SJSA1 (cell line): ENCODE measurements at regions not wholly inside any gene's neighbourhood (a gene's known extent, or its start where the extent isn't known, plus 50 kb on each side); places are given as distances from the start of the nearest gene placed in this dataset.
"Not testable (repeated sequence)": the region's sequence is repeated elsewhere in the genome, so short reads cannot be mapped to it uniquely, and the experiment has no call there.

ENCODE experiments used
- DNase-seq, 2 experiments: peaks; one replicate each; pipeline ENCODE4 v3.0.0-alpha.2; 2015 to 2020; ENCODE audit warnings: low spot score in 2 of 2, low read depth in 1 of 2
- H3K27ac ChIP-seq: fragments of 250-450 bp; sonication (Bioruptor Pico); 2 replicates; pipeline ENCODE4 v1.5.1; 2020; ENCODE audit warnings: mild to moderate bottlenecking, moderate library complexity
- H3K27me3 ChIP-seq: fragments of 250-450 bp; sonication (Bioruptor Pico); replicated peaks from 2 replicates; pipeline ENCODE4 v1.5.1; 2020; ENCODE audit warnings: mild to moderate bottlenecking, moderate library complexity
- H3K36me3 ChIP-seq: fragments of 250-450 bp; sonication (Bioruptor Pico); 2 replicates; pipeline ENCODE4 v1.5.1; 2020; ENCODE audit warnings: mild to moderate bottlenecking
- H3K4me1 ChIP-seq: fragments of 250-450 bp; sonication (Bioruptor Pico); replicated peaks from 2 replicates; pipeline ENCODE4 v1.6.1; 2021; ENCODE audit warnings: mild to moderate bottlenecking
- H3K4me3 ChIP-seq: fragments of 250-450 bp; sonication (Bioruptor Pico); 2 replicates; pipeline ENCODE4 v1.5.1; 2020; ENCODE audit warnings: mild to moderate bottlenecking
- H3K9me3 ChIP-seq: fragments of 250-450 bp; sonication (Bioruptor Pico); replicated peaks from 2 replicates; pipeline ENCODE4 v1.5.1; 2020; ENCODE audit warnings: mild to moderate bottlenecking

DNA sequence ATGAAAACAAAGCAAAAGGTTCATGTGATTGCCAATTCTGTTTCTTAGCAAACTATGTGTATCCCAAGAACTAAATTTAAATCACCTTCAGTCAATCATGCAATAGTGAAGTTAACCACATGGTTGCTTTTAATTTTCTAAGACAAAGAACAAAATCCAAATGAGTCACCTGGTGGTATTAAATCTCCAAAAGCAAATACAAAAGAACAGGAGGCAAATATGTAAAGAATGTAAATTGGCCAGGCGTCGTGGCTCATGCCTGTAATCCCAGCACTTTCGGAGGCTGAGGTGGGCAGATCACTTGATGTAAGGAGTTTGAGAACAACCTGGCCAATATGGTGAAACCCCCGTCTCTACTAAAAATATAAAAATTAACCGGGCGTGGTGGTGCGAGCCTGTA lies 54.2 kb upstream of the PIK3R4 start:
- H3K36me3 ChIP-seq, result no peaks in the 10 kb centered on the region
- peaks cover 8% of the 10 kb centered on the region for H3K4me1 ChIP-seq
- no peaks in the 10 kb centered on the region for H3K27me3 ChIP-seq
- peak in 1 of 2 experiments; percentile 6 for DNase-seq
- no peaks in the 10 kb centered on the region for H3K9me3 ChIP-seq
- no peak overlapping the region for H3K4me3 ChIP-seq
- H3K27ac ChIP-seq, result no peak overlapping the region

DNA sequence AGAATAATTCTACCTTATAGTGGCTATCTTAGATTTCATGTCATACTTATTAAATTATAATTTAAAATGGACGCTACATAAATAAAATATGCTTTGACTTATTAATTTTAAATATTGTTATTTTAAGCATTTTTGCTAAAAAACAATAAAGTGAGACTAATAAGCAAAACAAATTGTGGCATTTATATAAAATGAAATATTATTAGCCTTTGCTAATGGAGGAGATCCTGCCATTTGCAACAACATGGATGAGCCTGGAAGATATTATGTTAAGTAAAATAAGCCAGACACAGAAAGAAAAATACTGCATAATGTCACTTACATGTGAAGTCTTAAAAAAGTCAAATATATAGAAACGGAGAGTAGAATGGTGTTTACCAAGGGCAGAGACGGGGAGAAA lies 54.8 kb upstream of the PIK3R4 start:
- no peak for DNase-seq
- H3K27ac ChIP-seq, result no peak overlapping the region
- H3K27me3 ChIP-seq, result no peaks in the 10 kb centered on the region
- H3K9me3 ChIP-seq, result no peaks in the 10 kb centered on the region
- peaks cover 8% of the 10 kb centered on the region for H3K4me1 ChIP-seq
- no peak overlapping the region for H3K4me3 ChIP-seq
- H3K36me3 ChIP-seq, result no peaks in the 10 kb centered on the region

DNA sequence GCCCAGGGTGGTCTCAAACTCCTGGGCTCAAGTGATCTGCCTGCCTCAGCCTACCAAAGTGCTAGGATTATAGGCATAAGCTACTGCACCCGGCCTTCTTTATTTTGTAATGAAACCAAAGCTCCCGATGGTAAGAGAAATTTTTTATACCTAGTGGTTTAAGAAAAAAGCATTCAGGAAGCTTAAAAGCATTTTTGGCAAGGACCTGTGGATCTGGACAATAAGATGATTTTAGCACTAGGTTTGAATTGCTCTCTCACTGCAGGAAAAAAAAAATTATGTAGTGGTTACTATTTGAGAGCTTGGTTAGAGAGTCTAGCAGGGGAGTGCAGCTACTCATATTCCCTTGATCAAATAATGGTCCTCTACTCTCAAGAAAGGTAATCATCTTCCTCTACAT lies 64.9 kb upstream of the PIK3R4 start:
- Histone ChIP-seq H3K4me1 (no peaks in the 10 kb centered on the region), H3K36me3 (no peaks in the 10 kb centered on the region)

DNA sequence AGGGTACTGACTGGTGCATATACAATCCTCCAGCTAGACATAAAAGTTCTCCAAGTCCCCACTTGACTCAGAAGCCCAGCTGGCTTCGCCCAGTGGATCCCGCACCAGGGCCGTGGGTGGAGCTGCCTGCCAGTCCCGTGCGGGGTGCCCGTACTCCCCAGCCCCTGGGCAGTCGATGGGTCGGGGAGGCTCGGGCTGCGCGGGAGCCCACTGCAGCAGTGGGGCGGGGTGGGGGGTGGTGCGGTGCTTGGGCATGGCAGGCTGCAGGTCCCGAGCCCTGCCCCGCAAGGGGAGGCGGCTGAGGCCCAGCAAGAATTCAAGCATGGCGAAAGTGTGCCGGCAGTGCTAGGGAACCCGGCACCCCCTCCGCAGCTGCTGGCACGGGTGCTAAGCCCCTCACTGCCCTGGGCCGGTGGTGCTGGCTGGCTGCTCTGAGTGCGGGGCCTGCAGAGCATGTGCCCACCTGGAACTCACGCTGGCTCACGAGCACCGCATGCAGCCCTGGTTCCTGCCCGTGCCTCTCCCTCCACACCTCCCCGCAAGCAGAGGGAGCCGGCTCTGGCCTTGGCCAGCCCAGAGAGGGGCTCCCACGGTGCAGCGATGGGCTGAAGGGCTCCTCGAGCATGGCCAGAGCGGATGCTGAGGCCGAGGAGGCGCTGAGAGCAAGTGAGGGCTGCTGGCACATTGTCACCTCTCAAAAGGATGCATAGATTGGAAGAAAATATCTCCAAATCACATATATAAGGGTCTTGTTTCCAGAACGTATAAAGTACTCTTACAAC lies 68.3 kb upstream of the PIK3R4 start:
- H3K27ac ChIP-seq, result no peak overlapping the region

More for the DNA sequence above, 64.9 kb upstream of the PIK3R4 start:
- no peak overlapping the region for H3K4me3 ChIP-seq
- no peaks in the 10 kb centered on the region for H3K9me3 ChIP-seq
- no peak overlapping the region for H3K27ac ChIP-seq
- no peaks in the 10 kb centered on the region for H3K27me3 ChIP-seq
- DNase-seq, result no peak

DNA sequence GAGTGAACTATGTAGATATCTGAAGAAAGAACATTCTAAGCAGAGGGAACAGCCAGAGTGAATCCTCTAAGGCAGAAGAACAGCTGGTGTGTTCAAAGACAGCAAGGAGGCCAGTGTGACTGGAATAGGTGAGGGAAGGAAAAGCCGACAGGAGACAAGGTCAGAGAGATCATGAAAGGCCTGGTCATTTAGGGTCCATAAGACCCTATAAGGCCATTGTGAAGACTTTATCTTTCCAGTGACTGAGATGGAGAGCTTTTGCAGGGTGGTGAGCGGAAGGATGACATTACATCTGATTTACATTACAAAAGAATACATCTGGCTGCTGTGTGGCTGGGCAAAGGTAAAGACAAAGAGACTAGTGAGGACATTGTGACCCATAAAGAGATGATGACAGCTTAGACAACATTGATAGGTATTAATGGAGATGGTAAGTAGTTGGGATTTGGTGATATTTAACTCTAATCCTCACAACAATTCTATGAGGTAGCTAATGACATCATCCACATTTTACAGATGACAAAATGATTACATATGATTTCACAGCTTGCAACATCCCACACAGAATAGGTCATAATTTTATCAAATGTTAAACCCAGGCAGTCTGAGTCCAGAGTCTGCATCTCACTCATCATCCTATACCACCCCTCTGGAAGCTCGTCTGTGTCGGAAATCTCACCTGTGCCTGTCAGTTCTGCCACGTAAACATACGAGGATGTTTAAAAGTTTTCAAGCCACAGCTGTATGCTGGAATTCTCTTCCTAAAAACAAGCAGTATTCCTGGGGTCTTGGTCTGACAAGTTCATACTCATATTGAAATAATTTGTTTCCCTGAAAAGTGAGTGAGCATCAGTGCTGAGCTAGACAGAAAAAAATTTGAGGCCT lies 70.2 kb upstream of the PIK3R4 start:
- H3K27ac ChIP-seq, result no peak overlapping the region
- DNase-seq, result no peak
- H3K4me3 ChIP-seq, result no peak overlapping the region
- no peaks in the 10 kb centered on the region for H3K27me3 ChIP-seq
- H3K4me1 ChIP-seq, result 0 out of 2 replicates have a peak, but pooled peaks cover 4% of the 10 kb centered on the region
- H3K9me3 ChIP-seq, result no peaks in the 10 kb centered on the region
- H3K36me3 ChIP-seq, result no peaks in the 10 kb centered on the region

More for the DNA sequence above, 68.3 kb upstream of the PIK3R4 start:
- H3K27me3 ChIP-seq, result no peaks in the 10 kb centered on the region
- DNase-seq, result no peak
- no peaks in the 10 kb centered on the region for H3K36me3 ChIP-seq
- no peak overlapping the region for H3K4me3 ChIP-seq
- no peaks in the 10 kb centered on the region for H3K4me1 ChIP-seq
- H3K9me3 ChIP-seq, result no peaks in the 10 kb centered on the region

DNA sequence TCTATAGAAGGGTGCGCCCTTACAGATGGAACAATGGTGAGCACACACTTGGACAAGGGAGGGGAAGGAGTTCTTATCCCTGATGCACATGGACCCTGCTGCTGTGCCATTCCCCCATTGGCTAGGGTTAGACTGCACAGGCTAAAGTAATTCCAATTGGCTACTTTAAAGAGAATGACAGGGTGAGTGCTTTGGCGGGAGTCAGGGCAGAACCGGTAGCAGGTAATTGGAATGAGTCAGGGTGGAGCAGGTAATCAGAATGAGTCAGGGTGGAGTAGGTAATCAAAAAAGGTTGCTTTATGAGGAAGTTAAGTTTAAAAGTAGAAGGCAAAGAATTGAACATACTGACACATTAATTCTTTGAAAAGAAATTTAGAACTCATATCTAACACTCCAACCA lies 71.4 kb upstream of the PIK3R4 start:
- H3K27ac ChIP-seq, H3K36me3 ChIP-seq, H3K4me1 ChIP-seq, DNase-seq, H3K4me3 ChIP-seq, H3K9me3 ChIP-seq, H3K27me3 ChIP-seq: not testable (repeated sequence)

DNA sequence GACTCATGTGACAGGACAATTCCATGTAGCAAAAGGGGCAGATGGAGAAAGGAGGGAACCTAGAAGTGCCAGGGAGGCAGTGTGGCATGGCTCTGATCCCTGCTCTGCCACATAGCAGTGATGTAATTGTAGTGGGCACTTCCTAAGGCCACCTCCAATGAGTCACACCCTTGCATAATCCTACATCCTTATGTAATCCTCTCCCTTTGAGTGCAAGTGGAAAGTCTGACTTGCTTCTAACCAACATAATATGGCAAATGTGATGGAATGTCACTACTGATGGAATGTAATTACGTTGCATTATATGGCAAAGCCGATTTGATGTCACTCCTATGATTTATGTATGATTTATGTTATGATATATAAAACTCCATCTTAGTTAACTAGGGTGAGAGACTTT lies 72.9 kb upstream of the ATP2C1 start:
- DNase-seq, result no peak

DNA sequence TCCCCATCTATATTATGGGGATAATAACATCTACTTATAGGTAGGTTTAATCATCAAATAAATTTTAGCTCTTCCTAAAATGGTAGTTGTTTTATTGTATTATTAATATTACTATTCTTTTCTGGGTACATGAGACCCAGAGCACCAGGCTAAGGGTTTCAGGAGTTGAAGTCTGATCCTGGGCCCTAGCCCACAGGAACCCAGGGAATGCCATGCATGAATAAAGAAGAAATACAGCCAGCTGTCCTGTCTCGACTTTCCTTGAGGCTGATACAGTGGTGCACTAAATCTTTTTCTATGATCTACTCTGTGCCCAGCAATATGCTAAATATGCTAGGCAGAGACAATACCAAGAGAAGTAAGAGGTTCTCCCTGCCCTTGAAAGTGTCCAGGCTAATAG lies 72.1 kb upstream of the ATP2C1 start:
- no peak overlapping the region for H3K4me3 ChIP-seq
- no peaks in the 10 kb centered on the region for H3K36me3 ChIP-seq
- H3K9me3 ChIP-seq, result no peaks in the 10 kb centered on the region
- H3K27me3 ChIP-seq, result no peaks in the 10 kb centered on the region
- H3K27ac ChIP-seq, result no peak overlapping the region
- H3K4me1 ChIP-seq, result 0 out of 2 replicates have a peak, but pooled peaks cover 4% of the 10 kb centered on the region
- no peak for DNase-seq

More for the DNA sequence above, 72.9 kb upstream of the ATP2C1 start:
- H3K27ac ChIP-seq, result no peak overlapping the region
- no peaks in the 10 kb centered on the region for H3K36me3 ChIP-seq
- no peaks in the 10 kb centered on the region for H3K9me3 ChIP-seq
- H3K27me3 ChIP-seq, result no peaks in the 10 kb centered on the region
- H3K4me1 ChIP-seq, result 0 out of 2 replicates have a peak, but pooled peaks cover 4% of the 10 kb centered on the region
- H3K4me3 ChIP-seq, result no peak overlapping the region

DNA sequence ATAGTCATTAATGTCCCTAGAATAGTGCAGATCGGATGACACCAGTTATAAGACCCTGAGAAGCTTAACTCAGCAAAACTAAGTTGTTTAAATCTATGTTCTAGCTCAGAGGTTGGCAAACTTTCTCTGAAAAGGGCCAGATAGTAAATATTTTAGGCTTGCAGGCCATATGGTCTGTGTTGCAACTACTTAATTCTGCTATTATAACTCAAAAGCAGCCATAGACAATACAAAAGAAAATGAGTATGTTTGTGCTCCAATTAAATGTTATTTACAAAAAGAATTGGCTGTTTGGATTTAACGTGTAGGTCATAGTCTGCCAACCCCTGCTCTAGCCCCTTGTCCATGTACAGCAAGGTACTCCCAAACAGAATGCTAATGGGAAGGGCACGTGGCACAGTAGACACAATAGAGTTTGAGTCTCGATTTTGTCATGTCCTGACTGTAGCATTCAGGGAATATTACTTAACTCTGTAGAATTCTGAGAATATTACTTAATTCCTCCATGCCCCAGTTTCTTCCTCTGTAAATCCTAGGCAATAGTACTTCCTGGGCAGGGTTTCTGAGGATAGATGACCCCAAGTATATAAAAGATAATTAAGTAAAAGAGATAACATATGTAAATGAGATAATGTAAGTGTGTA lies 70.5 kb upstream of the ATP2C1 start:
- Histone ChIP-seq H3K36me3 (no peaks in the 10 kb centered on the region), H3K27me3 (no peaks in the 10 kb centered on the region), H3K4me3 (no peak overlapping the region), H3K27ac (no peak overlapping the region), H3K9me3 (no peaks in the 10 kb centered on the region), H3K4me1 (0 out of 2 replicates have a peak, but pooled peaks cover 4% of the 10 kb centered on the region)
- no peak for DNase-seq

DNA sequence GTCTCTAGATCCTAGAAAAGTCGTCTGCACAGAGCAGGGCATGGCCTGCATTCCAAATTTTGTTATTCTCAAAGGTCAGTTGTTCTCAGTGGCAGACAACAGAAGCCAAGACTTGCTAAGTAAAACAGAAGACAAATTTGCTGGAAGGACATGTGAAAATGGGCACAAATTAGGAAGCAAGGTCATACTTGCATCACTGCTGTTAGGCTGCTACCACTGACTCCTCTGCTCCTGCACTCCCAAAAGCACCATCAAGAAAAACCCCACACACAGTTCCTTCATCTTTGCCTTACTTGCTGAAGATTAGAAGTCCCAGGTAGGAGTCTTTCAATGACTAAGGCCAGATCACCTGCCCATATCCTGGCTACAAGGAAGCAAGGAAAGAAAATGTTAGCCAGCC lies 69.9 kb upstream of the ATP2C1 start:
- no peaks in the 10 kb centered on the region for H3K27me3 ChIP-seq
- H3K27ac ChIP-seq, result no peak overlapping the region
- H3K4me1 ChIP-seq, result 0 out of 2 replicates have a peak, but pooled peaks cover 4% of the 10 kb centered on the region
- no peaks in the 10 kb centered on the region for H3K36me3 ChIP-seq
- no peak for DNase-seq
- H3K9me3 ChIP-seq, result no peaks in the 10 kb centered on the region
- no peak overlapping the region for H3K4me3 ChIP-seq

DNA sequence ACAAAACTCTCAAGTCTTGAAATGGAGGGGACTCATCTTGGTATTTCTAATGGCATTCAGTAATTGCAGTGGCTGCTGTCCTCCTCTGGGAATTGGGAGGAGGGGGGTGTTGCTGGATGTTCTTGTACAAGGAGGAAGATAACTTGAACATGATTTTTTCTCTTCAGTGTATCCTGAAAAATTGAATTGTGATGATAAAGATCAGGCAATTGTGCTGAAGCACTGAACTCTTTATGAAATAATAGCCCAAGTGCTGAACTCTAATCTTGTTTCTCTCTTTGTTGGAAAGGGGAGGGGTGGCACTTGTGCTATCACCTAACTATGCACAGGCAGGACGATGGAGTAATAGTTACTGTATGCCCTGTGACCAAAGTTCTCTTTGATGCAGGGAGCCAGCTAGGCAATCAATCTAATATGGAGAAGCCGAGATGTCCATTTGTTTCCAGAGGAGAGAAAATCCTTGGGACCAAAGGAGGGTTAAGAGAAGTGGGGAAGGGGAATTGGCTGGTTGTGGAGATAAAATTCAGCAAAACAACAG lies 68.1 kb upstream of the ATP2C1 start:
- Histone ChIP-seq H3K4me3 (no peak overlapping the region), H3K9me3 (no peaks in the 10 kb centered on the region), H3K27me3 (0 out of 2 replicates have a peak, but pooled peaks cover 4% of the 10 kb centered on the region), H3K27ac (no peak overlapping the region), H3K4me1 (0 out of 2 replicates have a peak, but pooled peaks cover 4% of the 10 kb centered on the region), H3K36me3 (no peaks in the 10 kb centered on the region)
- DNase-seq, result no peak

DNA sequence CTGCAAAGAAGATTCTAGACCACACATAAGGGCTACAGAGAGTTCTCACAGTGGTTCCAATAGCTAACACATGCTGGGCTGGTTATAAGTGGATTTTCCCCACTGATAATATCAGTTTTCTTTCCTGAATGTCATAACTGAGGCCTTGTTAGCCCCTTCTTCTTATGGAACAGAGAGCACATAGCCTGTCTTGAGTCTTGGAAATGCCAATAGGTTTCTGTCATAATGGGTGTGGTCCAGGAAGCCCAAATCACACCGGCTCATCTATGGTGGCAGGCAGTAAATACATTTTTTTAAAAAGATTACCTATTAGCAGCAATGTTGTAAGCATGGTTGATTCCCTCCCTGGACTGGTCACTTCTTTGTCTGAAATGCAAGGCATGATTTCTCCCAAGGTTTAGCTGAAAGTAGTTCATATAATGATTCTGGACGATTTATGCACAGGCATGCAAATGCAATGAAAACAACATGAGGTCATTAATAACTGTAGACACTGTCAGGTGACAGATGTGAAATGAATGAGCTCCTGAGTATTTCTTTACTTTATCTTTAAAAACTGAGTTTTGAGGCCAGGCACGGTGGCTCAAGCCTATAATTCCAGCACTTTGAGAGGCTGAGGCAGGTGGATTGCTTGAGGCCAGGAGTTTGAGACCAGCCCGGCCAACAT lies 67.2 kb upstream of the ATP2C1 start:
- Histone ChIP-seq H3K4me3 (no peak overlapping the region), H3K27me3 (0 out of 2 replicates have a peak, but pooled peaks cover 4% of the 10 kb centered on the region), H3K4me1 (no peaks in the 10 kb centered on the region), H3K36me3 (no peaks in the 10 kb centered on the region), H3K27ac (no peak overlapping the region), H3K9me3 (no peaks in the 10 kb centered on the region)
- DNase-seq, result no peak

DNA sequence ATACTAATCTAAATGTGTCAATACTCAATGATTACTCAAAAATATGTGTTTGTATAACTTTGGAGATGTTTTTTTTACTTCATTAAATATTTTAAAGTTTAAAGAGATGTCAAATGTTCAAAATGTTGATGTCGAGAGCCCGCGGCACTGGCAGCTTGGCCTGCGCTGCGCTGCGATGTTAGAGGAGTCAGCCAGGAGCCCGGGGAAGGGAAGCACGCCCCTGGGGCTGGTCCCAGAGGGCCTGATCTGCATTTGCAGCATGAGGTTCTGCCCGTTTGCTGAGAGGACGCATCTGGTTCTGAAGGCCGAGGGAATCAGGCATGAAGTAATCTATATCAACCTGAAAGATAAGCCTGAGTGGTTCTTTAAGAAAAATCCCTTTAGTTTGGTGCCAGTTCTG lies 66.4 kb upstream of the ATP2C1 start:
- Histone ChIP-seq H3K27me3 (0 out of 2 replicates have a peak, but pooled peaks cover 4% of the 10 kb centered on the region), H3K4me3 (no peak overlapping the region), H3K36me3 (no peaks in the 10 kb centered on the region), H3K27ac (no peak overlapping the region), H3K9me3 (no peaks in the 10 kb centered on the region), H3K4me1 (no peaks in the 10 kb centered on the region)
- no peak for DNase-seq
